HL-60 (cell line): ENCODE measurements at regions not wholly inside any gene's neighbourhood (a gene's known extent, or its start where the extent isn't known, plus 50 kb on each side); places are given as distances from the start of the nearest gene placed in this dataset.

Source experiments
- DNase-seq, 2 experiments: peaks; one replicate each; pipeline ENCODE4 v3.0.0-alpha.2; 2010 to 2020; ENCODE audit warnings: low read depth in 1 of 2, low spot score in 1 of 2
- H3K27ac ChIP-seq: fragments of 250-450 bp; sonication (Bioruptor Pico); replicated peaks from 2 replicates; pipeline ENCODE4 v1.5.1; 2020; ENCODE audit warnings: mild to moderate bottlenecking, moderate library complexity
- H3K27me3 ChIP-seq: fragments of 250-450 bp; sonication (Bioruptor Pico); 2 replicates; pipeline ENCODE4 v1.5.1; 2021; ENCODE audit warnings: mild to moderate bottlenecking, moderate library complexity; ENCODE audit not compliant: insufficient read depth, poor library complexity, severe bottlenecking
- H3K4me3 ChIP-seq: replicated peaks from 2 replicates; pipeline ENCODE4 v1.5.1; 2011; ENCODE audit warnings: mild to moderate bottlenecking, control low read depth, low read length; ENCODE audit not compliant: insufficient read depth
- GABPA ChIP-seq: IDR thresholded peaks from 2 replicates; pipeline ENCODE4 v1.6.1; 2012; ENCODE audit warnings: low read depth
- POLR2AphosphoS5 ChIP-seq: IDR thresholded peaks from 2 replicates; pipeline ENCODE4 v1.6.1; 2012; ENCODE audit warnings: low read depth
- SPI1 ChIP-seq: IDR thresholded peaks from 2 replicates; pipeline ENCODE4 v1.6.1; 2012; ENCODE audit warnings: low read depth, mild to moderate bottlenecking, borderline replicate concordance
- TF ChIP-seq, protein P1 (sequence below): IDR thresholded peaks from one replicate; pipeline ENCODE4 v1.5.1; 2011; ENCODE audit warnings: low read length, control low read depth, inconsistent platforms; ENCODE audit not compliant: insufficient read depth
- TF ChIP-seq, protein P2 (sequence below): IDR thresholded peaks from 2 replicates; pipeline ENCODE4 v1.6.1; 2012; ENCODE audit warnings: low read depth; ENCODE audit not compliant: insufficient replicate concordance

DNA sequence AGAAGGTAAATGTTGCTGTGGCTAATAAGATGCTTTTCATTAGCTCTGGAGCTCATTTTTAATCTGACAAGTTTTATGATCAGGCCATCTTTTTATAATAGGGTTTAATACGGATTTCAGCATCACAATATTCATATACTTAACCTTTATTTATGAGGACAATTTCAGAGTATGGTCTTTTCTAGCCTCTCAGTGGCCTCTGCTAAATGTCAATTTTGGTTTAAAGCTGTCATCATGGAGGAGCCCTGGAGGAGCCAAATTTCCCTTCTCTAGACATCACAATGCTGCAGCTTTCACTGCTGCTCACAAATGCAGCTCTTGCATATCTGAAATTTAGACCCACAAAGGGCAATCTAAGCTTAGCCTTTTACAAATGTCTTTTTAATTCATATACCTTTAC is 510.4 kb downstream of the PCDH7 start:
- TF ChIP-seq GABPA: no peak
- TF ChIP-seq, protein P1, sequence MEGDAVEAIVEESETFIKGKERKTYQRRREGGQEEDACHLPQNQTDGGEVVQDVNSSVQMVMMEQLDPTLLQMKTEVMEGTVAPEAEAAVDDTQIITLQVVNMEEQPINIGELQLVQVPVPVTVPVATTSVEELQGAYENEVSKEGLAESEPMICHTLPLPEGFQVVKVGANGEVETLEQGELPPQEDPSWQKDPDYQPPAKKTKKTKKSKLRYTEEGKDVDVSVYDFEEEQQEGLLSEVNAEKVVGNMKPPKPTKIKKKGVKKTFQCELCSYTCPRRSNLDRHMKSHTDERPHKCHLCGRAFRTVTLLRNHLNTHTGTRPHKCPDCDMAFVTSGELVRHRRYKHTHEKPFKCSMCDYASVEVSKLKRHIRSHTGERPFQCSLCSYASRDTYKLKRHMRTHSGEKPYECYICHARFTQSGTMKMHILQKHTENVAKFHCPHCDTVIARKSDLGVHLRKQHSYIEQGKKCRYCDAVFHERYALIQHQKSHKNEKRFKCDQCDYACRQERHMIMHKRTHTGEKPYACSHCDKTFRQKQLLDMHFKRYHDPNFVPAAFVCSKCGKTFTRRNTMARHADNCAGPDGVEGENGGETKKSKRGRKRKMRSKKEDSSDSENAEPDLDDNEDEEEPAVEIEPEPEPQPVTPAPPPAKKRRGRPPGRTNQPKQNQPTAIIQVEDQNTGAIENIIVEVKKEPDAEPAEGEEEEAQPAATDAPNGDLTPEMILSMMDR: no peak
- TF ChIP-seq, protein P2, sequence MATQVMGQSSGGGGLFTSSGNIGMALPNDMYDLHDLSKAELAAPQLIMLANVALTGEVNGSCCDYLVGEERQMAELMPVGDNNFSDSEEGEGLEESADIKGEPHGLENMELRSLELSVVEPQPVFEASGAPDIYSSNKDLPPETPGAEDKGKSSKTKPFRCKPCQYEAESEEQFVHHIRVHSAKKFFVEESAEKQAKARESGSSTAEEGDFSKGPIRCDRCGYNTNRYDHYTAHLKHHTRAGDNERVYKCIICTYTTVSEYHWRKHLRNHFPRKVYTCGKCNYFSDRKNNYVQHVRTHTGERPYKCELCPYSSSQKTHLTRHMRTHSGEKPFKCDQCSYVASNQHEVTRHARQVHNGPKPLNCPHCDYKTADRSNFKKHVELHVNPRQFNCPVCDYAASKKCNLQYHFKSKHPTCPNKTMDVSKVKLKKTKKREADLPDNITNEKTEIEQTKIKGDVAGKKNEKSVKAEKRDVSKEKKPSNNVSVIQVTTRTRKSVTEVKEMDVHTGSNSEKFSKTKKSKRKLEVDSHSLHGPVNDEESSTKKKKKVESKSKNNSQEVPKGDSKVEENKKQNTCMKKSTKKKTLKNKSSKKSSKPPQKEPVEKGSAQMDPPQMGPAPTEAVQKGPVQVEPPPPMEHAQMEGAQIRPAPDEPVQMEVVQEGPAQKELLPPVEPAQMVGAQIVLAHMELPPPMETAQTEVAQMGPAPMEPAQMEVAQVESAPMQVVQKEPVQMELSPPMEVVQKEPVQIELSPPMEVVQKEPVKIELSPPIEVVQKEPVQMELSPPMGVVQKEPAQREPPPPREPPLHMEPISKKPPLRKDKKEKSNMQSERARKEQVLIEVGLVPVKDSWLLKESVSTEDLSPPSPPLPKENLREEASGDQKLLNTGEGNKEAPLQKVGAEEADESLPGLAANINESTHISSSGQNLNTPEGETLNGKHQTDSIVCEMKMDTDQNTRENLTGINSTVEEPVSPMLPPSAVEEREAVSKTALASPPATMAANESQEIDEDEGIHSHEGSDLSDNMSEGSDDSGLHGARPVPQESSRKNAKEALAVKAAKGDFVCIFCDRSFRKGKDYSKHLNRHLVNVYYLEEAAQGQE: no peak
- TF ChIP-seq POLR2AphosphoS5: no peak
- no peak for TF ChIP-seq SPI1
- no peak for DNase-seq
- no peak overlapping the region for H3K27ac ChIP-seq
- H3K27me3 ChIP-seq: no peaks in the 10 kb centered on the region
- H3K4me3 ChIP-seq: no peak overlapping the region

DNA sequence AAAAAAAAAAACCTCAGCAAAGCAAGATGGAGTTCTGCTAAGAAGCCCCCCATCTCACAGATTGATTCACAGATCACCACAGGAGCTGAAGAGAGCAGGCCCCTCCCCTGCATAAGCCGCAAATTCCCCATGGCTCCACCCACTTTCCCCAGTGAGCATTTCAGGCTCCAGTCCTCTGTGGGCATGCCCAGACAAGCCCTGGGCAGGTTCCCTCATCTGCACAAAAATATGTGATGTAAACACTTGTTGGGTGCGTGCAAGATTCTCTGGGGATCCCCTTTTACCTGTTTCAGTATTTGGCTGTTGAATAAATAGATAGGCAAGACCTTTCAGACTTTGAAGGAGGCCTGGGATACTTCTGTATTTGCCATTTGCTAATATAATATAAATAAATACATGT is 514.3 kb downstream of the PCDH7 start:
- no peaks in the 10 kb centered on the region for H3K27me3 ChIP-seq
- DNase-seq: no peak
- TF ChIP-seq, protein P1: no peak
- TF ChIP-seq GABPA: no peak
- TF ChIP-seq, protein P2: no peak
- TF ChIP-seq POLR2AphosphoS5: no peak
- no peak for TF ChIP-seq SPI1
- no peak overlapping the region for H3K27ac ChIP-seq
- no peak overlapping the region for H3K4me3 ChIP-seq

DNA sequence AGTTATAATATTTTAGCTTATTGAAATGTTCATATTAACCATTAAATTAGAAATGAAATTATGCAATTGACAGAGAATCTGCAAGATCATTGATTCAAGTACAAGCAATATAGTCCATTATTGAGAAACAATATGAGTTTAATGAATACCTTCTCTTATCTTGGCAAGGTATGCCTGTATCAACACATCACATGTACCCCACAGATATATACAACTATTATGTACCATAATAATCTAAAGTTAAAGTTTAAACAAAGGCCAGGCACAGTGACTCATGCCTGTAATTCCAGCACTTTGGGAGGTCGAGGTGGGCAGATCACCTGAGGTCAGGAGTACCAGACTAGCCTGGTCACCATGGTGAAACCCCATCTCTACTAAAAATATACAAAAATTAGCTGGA is 514.7 kb downstream of the PCDH7 start:
- no peak overlapping the region for H3K27ac ChIP-seq
- H3K27me3 ChIP-seq: no peaks in the 10 kb centered on the region
- TF ChIP-seq GABPA: no peak
- no peak for DNase-seq
- H3K4me3 ChIP-seq: no peak overlapping the region

DNA sequence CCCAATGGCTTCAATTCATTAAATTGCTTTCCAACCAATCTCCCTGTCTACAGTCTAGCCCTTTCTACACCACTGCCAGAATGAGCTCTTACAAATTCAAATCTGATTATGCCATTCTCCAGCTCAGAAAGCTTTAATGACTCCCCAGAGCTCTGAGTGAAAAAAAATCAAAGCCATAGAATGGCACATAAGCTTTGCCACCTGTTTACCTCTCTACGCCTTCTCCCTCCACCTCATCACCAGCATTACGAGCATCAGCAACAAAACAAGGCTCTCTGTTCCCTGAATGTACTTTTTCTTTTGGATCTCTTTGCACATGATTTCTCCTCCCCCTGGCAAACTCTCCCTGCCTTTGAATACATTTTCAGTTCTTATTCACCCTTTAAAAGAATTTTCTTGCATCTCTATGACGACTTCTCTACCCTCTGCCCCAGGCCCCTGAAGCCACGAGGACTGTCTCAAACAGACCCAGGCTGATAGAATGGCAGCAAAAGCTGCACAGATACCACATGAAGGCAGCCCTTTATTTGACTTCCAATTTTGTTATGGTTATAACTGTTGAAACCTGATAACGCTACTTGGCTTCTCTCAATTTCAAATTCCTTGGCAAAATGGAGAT is 516.0 kb downstream of the PCDH7 start:
- no peak for DNase-seq
- H3K4me3 ChIP-seq: no peak overlapping the region
- H3K27me3 ChIP-seq: no peaks in the 10 kb centered on the region
- TF ChIP-seq, protein P1: no peak
- TF ChIP-seq, protein P2: no peak
- no peak for TF ChIP-seq GABPA
- no peak for TF ChIP-seq POLR2AphosphoS5
- no peak for TF ChIP-seq SPI1
- H3K27ac ChIP-seq: no peak overlapping the region
